Keratinocyte (primary cell): ENCODE measurements at regions not wholly inside any gene's neighbourhood (a gene's known extent, or its start where the extent isn't known, plus 50 kb on each side); places are given as distances from the start of the nearest gene placed in this dataset.

Experiments used
- CTCF ChIP-seq, 3 experiments: IDR thresholded peaks in 1 of 3; conservative IDR thresholded peaks in 1 of 3; optimal IDR thresholded peaks in 1 of 3; 2 replicates in 2 of 3; 3 replicates in 1 of 3; pipeline versions ENCODE3 to v1.5.1; 2011; ENCODE audit warnings: low read length in 3 of 3, mild to moderate bottlenecking in 3 of 3, moderate library complexity in 2 of 3, control low read depth in 1 of 3, inconsistent platforms in 1 of 3; ENCODE audit not compliant: insufficient read depth in 2 of 3; ENCODE audit errors: extremely low read depth in 1 of 3
- EZH2 ChIP-seq: IDR thresholded peaks from one replicate; pipeline ENCODE4 v1.6.1; 2012; ENCODE audit warnings: inconsistent platforms, mild to moderate bottlenecking, low read length, moderate library complexity

GRCh38 chr2:175400975-175401374 lies 219.5 kb upstream of the ATP5MC3 start:
- TF ChIP-seq CTCF (optimal IDR thresholded peaks at IDR 0.05 in 1 of 3, IDR thresholded peaks at IDR 0.05 in 1 of 3, conservative IDR thresholded peaks at IDR 0.05 in 1 of 3; ENCODE audit: extremely low read depth in 1 of 3, insufficient read depth in 2 of 3, low read length in 3 of 3) (no peak), EZH2 (no peak)
